ENCODE measurements at regions not wholly inside any gene's neighbourhood (a gene's known extent, or its start where the extent isn't known, plus 50 kb on each side); places are given as distances from the start of the nearest gene placed in this dataset.

GRCh38 chr19:27805848-27806247 lies 1407.1 kb downstream of the UQCRFS1 start:
- TF ChIP-seq JUN (IDR thresholded peaks at IDR 0.05) (no peak), CTCF (IDR thresholded peaks at IDR 0.05) (no peak), MAX (IDR thresholded peaks at IDR 0.05) (no peak), BHLHE40 (IDR thresholded peaks at IDR 0.05; ENCODE audit: low read depth, low read length) (no peak), MAZ (IDR thresholded peaks at IDR 0.05; ENCODE audit: borderline replicate concordance, low read depth, low read length) (no peak), KDM5A (IDR thresholded peaks at IDR 0.05) (no peak), EP300 (IDR thresholded peaks at IDR 0.05) (no peak), CBX8 (IDR thresholded peaks at IDR 0.05) (no peak)
- TF ChIP-seq, protein P1, sequence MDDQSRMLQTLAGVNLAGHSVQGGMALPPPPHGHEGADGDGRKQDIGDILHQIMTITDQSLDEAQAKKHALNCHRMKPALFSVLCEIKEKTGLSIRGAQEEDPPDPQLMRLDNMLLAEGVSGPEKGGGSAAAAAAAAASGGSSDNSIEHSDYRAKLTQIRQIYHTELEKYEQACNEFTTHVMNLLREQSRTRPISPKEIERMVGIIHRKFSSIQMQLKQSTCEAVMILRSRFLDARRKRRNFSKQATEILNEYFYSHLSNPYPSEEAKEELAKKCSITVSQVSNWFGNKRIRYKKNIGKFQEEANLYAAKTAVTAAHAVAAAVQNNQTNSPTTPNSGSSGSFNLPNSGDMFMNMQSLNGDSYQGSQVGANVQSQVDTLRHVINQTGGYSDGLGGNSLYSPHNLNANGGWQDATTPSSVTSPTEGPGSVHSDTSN (IDR thresholded peaks at IDR 0.05) = no peak

All from A549 (cell line).